HepG2 (cell line): ENCODE measurements at regions not wholly inside any gene's neighbourhood (a gene's known extent, or its start where the extent isn't known, plus 50 kb on each side); places are given as distances from the start of the nearest gene placed in this dataset.
A peak's percentile ranks its signal among the peaks of the same experiment; 100 is the strongest.

ENCODE experiments used
- ATAC-seq: fragments of 200-7000 bp; cut with Tn5 transposase; 3 replicates; pipeline ENCODE4 v1.9.1; 2020; ENCODE audit warnings: mild to moderate bottlenecking, moderate library complexity
- BruUV-seq: library from RNA; stranded (reverse); fragments of 400-500 nt; replicated peaks from 2 replicates; lab custom pipeline; 2021; lab: Mats Ljungman, UMichigan
- CTCF ChIA-PET: fragments of 300-600 bp; formaldehyde crosslinking; extraction: SDS; loops from one replicate; lab custom pipeline; 2021; ENCODE audit warnings: low total read pairs, inconsistent platforms, low intra/inter-chr PET ratio; lab: Yijun Ruan, JAX
- POLR2A ChIA-PET: fragments of 350-600 bp; sonication (Branson Sonifier 250); formaldehyde crosslinking; loops from one replicate; lab custom pipeline; 2020; ENCODE audit warnings: antibody characterized with exemption, inconsistent platforms; lab: Yijun Ruan, JAX
- DNase-seq: peaks from one replicate; pipeline ENCODE4 v3.0.0-alpha.2; 2015; ENCODE audit warnings: low spot score
- FAIRE-seq: peaks from 3 replicates; lab custom pipeline; 2011; peaks lifted over from hg19 to GRCh38; lab: Jason Lieb, UNC
- H2AFZ ChIP-seq: one replicate; pipeline ENCODE4 v1.6.1; 2011; ENCODE audit warnings: low read length, inconsistent platforms
- H3K27ac ChIP-seq: fragments of 300-600 bp; 3 replicates; pipeline ENCODE4 v1.8.0; 2011; ENCODE audit warnings: mixed run types, mild to moderate bottlenecking, mixed read lengths, low read length, inconsistent platforms; ENCODE audit not compliant: insufficient read depth; ENCODE audit errors: extremely low read length
- H3K27me3 ChIP-seq, 2 experiments: fragments of 200-600 bp in 1 of 2; 2 replicates in 1 of 2; 3 replicates in 1 of 2; pipeline versions ENCODE4 v1.6.0 to v1.8.0; 2011; ENCODE audit warnings: low read length in 2 of 2, mild to moderate bottlenecking in 2 of 2, moderate library complexity in 2 of 2, inconsistent platforms in 1 of 2; ENCODE audit not compliant: insufficient read depth in 2 of 2, control insufficient read depth in 1 of 2
- H3K36me3 ChIP-seq, 2 experiments: fragments of 200-600 bp in 1 of 2; replicated peaks in 1 of 2; 2 replicates in 1 of 2; 3 replicates in 1 of 2; pipeline versions ENCODE4 v1.5.1 to v1.8.0; 2011; ENCODE audit warnings: low read length in 2 of 2, inconsistent platforms in 1 of 2; ENCODE audit not compliant: insufficient read depth in 2 of 2, control insufficient read depth in 1 of 2
- H3K4me1 ChIP-seq: 2 replicates; pipeline ENCODE4 v1.5.1; 2012; ENCODE audit warnings: low read length, inconsistent platforms; ENCODE audit not compliant: insufficient read depth
- H3K4me2 ChIP-seq: 2 replicates; pipeline ENCODE4 v1.6.0; 2011; ENCODE audit warnings: low read depth, low read length, inconsistent platforms
- H3K4me3 ChIP-seq, 3 experiments: fragments of 200-600 bp in 1 of 3; sonication (generic), shearing (Covaris generic) in 1 of 3; replicated peaks in 1 of 3; 2 replicates each; pipeline ENCODE4 v1.5.1; 2011 to 2016; ENCODE audit warnings: low read length in 3 of 3, inconsistent platforms in 2 of 3, low read depth in 2 of 3, mild to moderate bottlenecking in 2 of 3, control low read depth in 1 of 3, mixed read lengths in 1 of 3; ENCODE audit not compliant: insufficient read depth in 1 of 3
- H3K79me2 ChIP-seq: one replicate; pipeline ENCODE4 v1.6.1; 2011; ENCODE audit warnings: low read length, inconsistent platforms; ENCODE audit not compliant: insufficient read depth
- H3K9ac ChIP-seq: 2 replicates; pipeline ENCODE4 v1.6.0; 2011; ENCODE audit warnings: mild to moderate bottlenecking, low read depth, low read length, inconsistent platforms; ENCODE audit not compliant: insufficient read depth
- H3K9me3 ChIP-seq: 2 replicates; pipeline ENCODE4 v1.5.1; 2012; ENCODE audit warnings: mild to moderate bottlenecking, low read length
- H4K20me1 ChIP-seq: 2 replicates; pipeline ENCODE4 v1.6.0; 2011; ENCODE audit warnings: inconsistent platforms, mild to moderate bottlenecking, low read length, moderate library complexity; ENCODE audit not compliant: insufficient read depth
- AKAP8 ChIP-seq: sonication (generic); formaldehyde crosslinking; IDR thresholded peaks from 2 replicates; pipeline ENCODE4 v1.5.1; 2020; ENCODE audit warnings: mild to moderate bottlenecking, missing genetic modification reagents
- NBN ChIP-seq: fragments of 450-650 bp; conservative IDR thresholded peaks from 2 replicates; pipeline ENCODE4 v1.6.1; 2017
- NFYB ChIP-seq: sonication (generic); formaldehyde crosslinking; IDR thresholded peaks from 2 replicates; pipeline ENCODE4 v1.4.0; 2020; ENCODE audit warnings: missing genetic modification reagents
- NFYC ChIP-seq: IDR thresholded peaks from 2 replicates; pipeline ENCODE4 v1.6.1; 2016; ENCODE audit warnings: missing genetic modification reagents, missing compliant biosample characterization
- RBFOX2 ChIP-seq: fragments of 200-400 bp; formaldehyde crosslinking; IDR thresholded peaks from 2 replicates; pipeline ENCODE4 v1.6.1; 2017; ENCODE audit warnings: low read depth, mild to moderate bottlenecking, low read length
- TEF ChIP-seq: sonication (generic); formaldehyde crosslinking; IDR thresholded peaks from 2 replicates; pipeline ENCODE4 v1.5.0; 2020; ENCODE audit warnings: missing genetic modification reagents
- ZBTB25 ChIP-seq: IDR thresholded peaks from 2 replicates; pipeline ENCODE4 v1.6.1; 2018; ENCODE audit warnings: missing genetic modification reagents
- ZKSCAN5 ChIP-seq: sonication (generic); formaldehyde crosslinking; IDR thresholded peaks from 2 replicates; pipeline ENCODE4 v1.5.1; 2020; ENCODE audit warnings: mild to moderate bottlenecking, missing genetic modification reagents
- WGBS: methylation state at CpG from one replicate; pipeline ENCODE4 v1.1.6; 2017; ENCODE audit warnings: low lambda C conversion rate; 5-methylcytosine and 5-hydroxymethylcytosine counted together
- in situ Hi-C: cut with HindIII; loops from 2 replicates; pipeline ENCODE4 v1.10.0; 2017; ENCODE audit warnings: low pct_unique_long_range_greater_than_20kb; ENCODE audit not compliant: extremely low pct_ligation_motif_present
- intact Hi-C: fragments of 100-400 bp; cut with micrococcal nuclease; formaldehyde crosslinking; loops from one replicate; pipeline ENCODE4 v1.10.0; 2022; ENCODE audit not compliant: unreplicated experiment

- ATAC-seq (no peak), FAIRE-seq (no peak), DNase-seq (no peak)
- BruUV-seq = no TSS peak
- H3K9ac ChIP-seq = no peak overlapping the region
- peaks cover 23% of the 10 kb centered on the region; the same call in 1 of the 2 replicates for H3K4me1 ChIP-seq
- no peaks in the 10 kb centered on the region for H3K36me3 ChIP-seq
- no peaks in the 10 kb centered on the region for H4K20me1 ChIP-seq
- POLR2A ChIA-PET = no interaction called here
- CTCF ChIA-PET = no interaction called here
- no peaks in the 10 kb centered on the region for H3K79me2 ChIP-seq
- intact Hi-C loops (no loop called here), in situ Hi-C loops (no loop called here)
- no peak overlapping the region for H2AFZ ChIP-seq
- H3K4me2 ChIP-seq = no peak overlapping the region
- no peaks in the 10 kb centered on the region for H3K9me3 ChIP-seq
- H3K27ac ChIP-seq = no peak overlapping the region
- 3% methylated on average over 5 of the region's 5 CpGs for WGBS
- no peak overlapping the region for H3K4me3 ChIP-seq
- H3K27me3 ChIP-seq = peaks cover 2 to 6% of the 10 kb centered on the region in 2 experiments; a peak in 3 of 5 replicates
- TF ChIP-seq NBN = no peak
- 0 out of 2 replicates have a peak, but pooled peaks have one; percentile 55 for TF ChIP-seq NFYB
- no peak for TF ChIP-seq ZKSCAN5 (CRISPR knock-in tag)
- peak; percentile 48; the same call in 1 of the 2 replicates for TF ChIP-seq NFYC (CRISPR knock-in tag)
- no peak for TF ChIP-seq TEF (CRISPR knock-in tag)
- TF ChIP-seq RBFOX2 = no peak
- TF ChIP-seq ZBTB25 (CRISPR knock-in tag) = no peak
- TF ChIP-seq AKAP8 (CRISPR knock-in tag) = no peak
- TF ChIP-seq, all 625 proteins: peak for 2
These were observed 85.8 kb downstream of the MIAT start for GRCh38 chr22:26743149-26743548.
